HL-60 (cell line): ENCODE measurements at regions not wholly inside any gene's neighbourhood (a gene's known extent, or its start where the extent isn't known, plus 50 kb on each side); places are given as distances from the start of the nearest gene placed in this dataset.

Experiments used
- DNase-seq, 2 experiments: peaks; one replicate each; pipeline ENCODE4 v3.0.0-alpha.2; 2010 to 2020; ENCODE audit warnings: low read depth in 1 of 2, low spot score in 1 of 2
- H3K27ac ChIP-seq: fragments of 250-450 bp; sonication (Bioruptor Pico); replicated peaks from 2 replicates; pipeline ENCODE4 v1.5.1; 2020; ENCODE audit warnings: mild to moderate bottlenecking, moderate library complexity
- H3K27me3 ChIP-seq: fragments of 250-450 bp; sonication (Bioruptor Pico); 2 replicates; pipeline ENCODE4 v1.5.1; 2021; ENCODE audit warnings: mild to moderate bottlenecking, moderate library complexity; ENCODE audit not compliant: insufficient read depth, poor library complexity, severe bottlenecking
- H3K4me3 ChIP-seq: replicated peaks from 2 replicates; pipeline ENCODE4 v1.5.1; 2011; ENCODE audit warnings: mild to moderate bottlenecking, control low read depth, low read length; ENCODE audit not compliant: insufficient read depth
- CTCF ChIP-seq: IDR thresholded peaks from one replicate; pipeline ENCODE4 v1.5.1; 2011; ENCODE audit warnings: low read length, control low read depth, inconsistent platforms; ENCODE audit not compliant: insufficient read depth
- GABPA ChIP-seq: IDR thresholded peaks from 2 replicates; pipeline ENCODE4 v1.6.1; 2012; ENCODE audit warnings: low read depth
- POLR2AphosphoS5 ChIP-seq: IDR thresholded peaks from 2 replicates; pipeline ENCODE4 v1.6.1; 2012; ENCODE audit warnings: low read depth
- REST ChIP-seq: IDR thresholded peaks from 2 replicates; pipeline ENCODE4 v1.6.1; 2012; ENCODE audit warnings: low read depth; ENCODE audit not compliant: insufficient replicate concordance
- SPI1 ChIP-seq: IDR thresholded peaks from 2 replicates; pipeline ENCODE4 v1.6.1; 2012; ENCODE audit warnings: low read depth, mild to moderate bottlenecking, borderline replicate concordance

- DNase-seq: no peak
Observed at GRCh38 chr5:74098941-74099340, 472.9 kb downstream of the ARHGEF28 start.

GRCh38 chr5:74098456-74098855 is 472.5 kb downstream of the ARHGEF28 start:
- no peaks in the 10 kb centered on the region for H3K27me3 ChIP-seq
- no peak overlapping the region for H3K27ac ChIP-seq
- TF ChIP-seq GABPA (no peak), CTCF (no peak), SPI1 (no peak), REST (no peak), POLR2AphosphoS5 (no peak)

More at GRCh38 chr5:74098941-74099340, 472.9 kb downstream of the ARHGEF28 start:
- TF ChIP-seq REST (no peak), POLR2AphosphoS5 (no peak), GABPA (no peak), CTCF (no peak), SPI1 (no peak)
- Histone ChIP-seq H3K4me3 (no peak overlapping the region), H3K27me3 (no peaks in the 10 kb centered on the region), H3K27ac (no peak overlapping the region)

GRCh38 chr5:74096325-74096724 is 470.3 kb downstream of the ARHGEF28 start:
- H3K27ac ChIP-seq: no peak overlapping the region
- no peaks in the 10 kb centered on the region for H3K27me3 ChIP-seq
- no peak overlapping the region for H3K4me3 ChIP-seq
- TF ChIP-seq CTCF: no peak
- no peak for DNase-seq

More at GRCh38 chr5:74098456-74098855, 472.5 kb downstream of the ARHGEF28 start:
- H3K4me3 ChIP-seq: no peak overlapping the region
- no peak for DNase-seq

- no peak overlapping the region for H3K4me3 ChIP-seq
- no peak overlapping the region for H3K27ac ChIP-seq
- H3K27me3 ChIP-seq: no peaks in the 10 kb centered on the region
- no peak for DNase-seq
- no peak for TF ChIP-seq CTCF
- TF ChIP-seq POLR2AphosphoS5: no peak
- TF ChIP-seq REST: no peak
- TF ChIP-seq SPI1: no peak
- TF ChIP-seq GABPA: no peak
Observed at GRCh38 chr5:74095871-74096270, 469.9 kb downstream of the ARHGEF28 start.
